ENCODE measurements at regions not wholly inside any gene's neighbourhood (a gene's known extent, or its start where the extent isn't known, plus 50 kb on each side); places are given as distances from the start of the nearest gene placed in this dataset.

- no peak for TF ChIP-seq CTCF (IDR thresholded peaks at IDR 0.05)
- TF ChIP-seq POLR2A (IDR thresholded peaks at IDR 0.05): no peak
Measured at GRCh38 chr12:104906695-104907094, 51.4 kb downstream of the SLC41A2 start.

Data from Peyer's patch (tissue), 4 donors.